HG02885 (cell line): ENCODE measurements at regions not wholly inside any gene's neighbourhood (a gene's known extent, or its start where the extent isn't known, plus 50 kb on each side); places are given as distances from the start of the nearest gene placed in this dataset.
"Not testable (repeated sequence)": the region's sequence is repeated elsewhere in the genome, so short reads cannot be mapped to it uniquely, and the experiment has no call there.

Experiments used
- ATAC-seq: cut with Tn5 transposase; IDR thresholded peaks from one replicate; pipeline ENCODE4 v1.9.1; 2021; ENCODE audit warnings: mild to moderate bottlenecking; ENCODE audit not compliant: unreplicated experiment, poor library complexity

DNA sequence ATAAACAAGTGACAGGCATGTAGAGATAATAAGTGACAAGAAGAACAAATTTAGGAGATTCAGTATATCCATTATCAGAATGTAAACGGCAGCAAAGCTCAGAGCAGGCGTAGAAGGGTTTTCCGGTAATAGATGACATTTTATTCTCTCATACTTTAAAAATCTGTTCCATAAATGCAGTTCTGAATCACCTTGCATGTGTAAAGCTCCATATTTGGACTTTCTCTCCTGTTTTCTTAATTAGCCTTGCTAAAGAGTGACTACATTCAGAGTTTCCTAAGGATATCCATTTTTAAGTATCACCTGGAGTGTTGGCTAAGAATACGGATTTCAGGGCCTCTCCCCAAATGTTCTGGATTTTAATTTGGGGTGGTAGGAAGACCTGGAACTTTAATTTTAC is 122.0 kb downstream of the SPP2 start:
- no peak for ATAC-seq

GRCh38 chr2:234172066-234172465 is 121.6 kb downstream of the SPP2 start:
- ATAC-seq, result no peak

GRCh38 chr2:234171666-234172065 is 121.2 kb downstream of the SPP2 start:
- ATAC-seq, result no peak

DNA sequence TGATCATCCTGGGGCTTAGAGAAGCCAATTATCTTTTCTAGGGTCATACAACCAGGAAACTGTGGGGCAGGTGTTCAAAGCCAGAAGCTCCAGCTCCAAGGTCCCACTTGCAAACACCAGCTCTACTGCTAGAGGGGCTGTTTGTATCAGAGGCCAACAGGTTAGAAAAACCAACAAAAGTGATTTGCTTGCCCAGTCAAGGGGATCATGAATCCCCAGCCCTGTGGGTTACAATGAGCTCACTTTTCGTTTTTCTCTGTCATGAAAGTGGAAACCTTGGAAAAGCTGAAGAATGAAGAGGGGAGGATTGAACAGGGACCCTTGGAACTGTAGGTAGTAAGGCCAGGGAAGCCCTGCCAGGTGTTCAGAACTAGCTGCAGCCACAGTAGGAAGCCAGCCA is 119.2 kb downstream of the SPP2 start:
- no peak for ATAC-seq

DNA sequence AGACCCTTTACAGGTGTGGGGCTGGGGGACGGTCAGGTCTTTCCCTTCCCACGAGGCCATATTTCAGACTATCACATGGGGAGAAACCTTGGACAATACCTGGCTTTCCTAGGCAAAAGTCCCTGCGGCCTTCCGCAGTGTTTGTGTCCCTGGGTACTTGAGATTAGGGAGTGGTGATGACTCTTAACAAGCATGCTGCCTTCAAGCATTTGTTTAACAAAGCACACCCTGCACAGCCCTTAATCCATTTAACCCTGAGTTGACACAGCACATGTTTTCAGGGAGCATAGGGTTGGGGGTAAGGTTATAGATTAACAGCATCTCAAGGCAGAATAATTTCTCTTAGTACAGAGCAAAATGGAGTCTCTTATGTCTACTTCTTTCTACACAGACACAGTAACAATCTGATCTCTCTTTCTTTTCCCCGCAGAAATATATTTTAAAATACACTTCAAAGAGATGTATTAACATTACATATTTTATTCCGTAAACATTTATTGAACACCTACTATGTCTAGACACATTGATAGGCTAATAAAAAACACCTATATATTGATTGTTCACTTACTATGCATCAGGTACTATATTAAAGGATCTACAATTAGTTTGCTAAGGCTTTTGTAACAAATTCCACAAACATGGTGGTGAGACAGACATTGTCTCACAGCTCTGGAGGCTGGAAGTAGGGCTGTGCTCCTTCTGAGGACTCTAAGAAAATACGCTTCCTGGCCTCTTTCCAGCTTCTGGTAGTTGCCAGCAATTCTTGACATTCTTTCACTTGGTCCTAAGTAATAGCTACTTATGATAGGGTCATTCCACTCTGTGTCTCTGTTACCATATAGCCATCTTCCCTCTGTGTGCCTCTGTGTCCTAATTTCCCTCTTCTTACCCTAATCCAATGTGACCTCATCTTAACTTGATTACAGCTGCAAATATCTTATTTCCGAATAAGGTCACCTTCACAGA is 118.4 kb downstream of the SPP2 start:
- not testable (repeated sequence) for ATAC-seq

DNA sequence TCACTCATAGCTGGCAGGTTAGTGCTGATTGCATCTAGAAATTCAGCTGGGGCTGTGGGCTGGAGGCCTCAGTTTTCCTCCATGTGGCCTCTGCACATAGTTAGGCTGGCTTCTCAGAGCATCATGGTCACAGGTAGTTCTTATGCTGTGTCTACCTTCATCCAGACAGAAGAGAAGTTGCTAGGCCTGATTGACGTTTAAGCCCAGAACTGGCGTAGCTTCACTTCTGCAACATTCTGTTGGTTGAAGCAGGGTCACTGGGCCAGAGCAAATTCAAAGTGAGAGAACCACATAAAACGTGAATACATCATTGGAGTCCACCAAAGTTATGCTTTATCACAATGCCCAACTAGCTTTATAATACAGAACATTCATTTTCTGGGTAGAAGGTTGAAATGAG is 116.0 kb downstream of the SPP2 start:
- no peak for ATAC-seq

DNA sequence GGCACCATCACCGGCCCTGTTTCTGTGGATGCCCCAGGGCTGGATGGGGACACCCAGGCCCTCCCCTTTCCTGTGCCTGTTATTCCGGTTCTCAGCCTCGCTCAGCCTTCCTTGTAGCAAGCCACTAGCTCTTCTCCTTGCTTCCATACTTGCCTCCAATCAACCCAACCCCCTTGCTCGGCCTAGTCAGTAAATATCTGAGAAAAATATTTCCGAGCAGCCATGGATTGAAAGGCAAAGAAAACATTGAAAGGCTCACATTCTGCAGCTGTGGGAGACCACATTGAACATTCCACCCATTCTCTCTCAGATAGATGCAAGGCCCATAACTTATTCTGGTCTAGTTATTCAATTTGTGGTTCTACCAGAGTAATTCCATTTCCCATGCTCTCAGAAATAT is 114.9 kb downstream of the SPP2 start:
- no peak for ATAC-seq

- no peak for ATAC-seq
These were observed 114.3 kb downstream of the SPP2 start for GRCh38 chr2:234164493-234165413.

DNA sequence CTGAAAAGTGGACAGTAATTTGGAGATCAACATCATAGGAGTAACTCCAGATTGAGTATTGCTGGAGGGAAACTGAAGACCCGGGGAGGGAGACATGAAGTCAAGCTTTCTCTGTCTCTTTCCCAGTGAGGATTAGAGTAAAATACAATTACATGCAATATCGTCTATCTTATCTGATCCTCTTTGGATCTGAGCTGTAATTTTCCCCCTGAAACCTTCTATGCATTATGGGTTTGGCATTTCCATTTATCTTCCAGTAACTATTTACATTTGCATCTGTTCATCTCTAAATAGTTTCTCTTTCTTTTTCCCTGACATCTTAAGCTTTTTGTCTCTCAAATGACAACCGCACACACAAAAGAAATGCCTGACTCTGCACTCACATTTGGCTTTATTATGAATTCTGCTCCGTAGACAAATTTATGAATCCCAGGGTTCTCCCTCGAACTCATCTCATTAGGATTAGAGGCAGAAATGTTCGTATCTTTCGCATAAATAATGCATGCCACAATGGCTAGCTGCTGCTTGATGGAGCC is 113.1 kb downstream of the SPP2 start:
- no peak for ATAC-seq

GRCh38 chr2:234162861-234163260 is 112.4 kb downstream of the SPP2 start:
- no peak for ATAC-seq

DNA sequence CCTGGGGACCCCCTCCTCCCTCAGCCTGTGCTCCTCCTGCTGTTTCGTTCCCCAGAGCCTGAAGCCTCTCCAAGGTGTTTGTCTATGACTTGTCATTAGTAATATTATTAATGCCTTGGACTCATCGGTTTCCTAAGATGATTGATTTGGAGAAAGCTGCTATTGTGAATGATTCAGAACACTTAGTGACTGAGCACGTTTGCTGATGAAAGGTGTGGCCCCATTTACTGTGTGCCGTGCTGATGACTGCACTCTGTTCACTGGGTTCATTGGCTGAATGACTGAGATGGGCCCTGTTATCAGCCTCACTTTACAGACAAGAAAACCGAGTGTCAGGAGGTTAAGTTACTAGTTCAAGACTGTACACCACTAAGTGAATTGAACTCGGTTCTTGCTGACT is 111.4 kb downstream of the SPP2 start:
- no peak for ATAC-seq

DNA sequence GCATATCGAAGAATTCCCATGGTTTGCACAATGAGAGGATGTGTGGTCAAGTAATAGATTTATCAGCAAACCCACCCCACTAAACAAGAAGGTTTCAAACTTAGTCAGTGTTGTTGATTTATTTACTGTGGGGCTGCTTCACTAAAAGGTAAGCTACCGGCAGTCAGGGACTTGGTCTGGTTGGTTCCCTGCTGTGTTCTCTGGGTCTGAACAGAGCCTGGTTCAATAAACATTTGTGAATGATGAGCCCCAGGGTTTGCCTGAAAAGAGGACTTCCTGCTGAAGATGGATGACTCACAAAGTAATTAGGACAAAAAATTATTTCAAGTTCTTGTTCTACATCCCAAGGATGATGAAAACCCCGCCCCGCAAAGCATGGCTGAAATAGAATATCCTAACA is 108.3 kb downstream of the SPP2 start:
- ATAC-seq, result no peak

DNA sequence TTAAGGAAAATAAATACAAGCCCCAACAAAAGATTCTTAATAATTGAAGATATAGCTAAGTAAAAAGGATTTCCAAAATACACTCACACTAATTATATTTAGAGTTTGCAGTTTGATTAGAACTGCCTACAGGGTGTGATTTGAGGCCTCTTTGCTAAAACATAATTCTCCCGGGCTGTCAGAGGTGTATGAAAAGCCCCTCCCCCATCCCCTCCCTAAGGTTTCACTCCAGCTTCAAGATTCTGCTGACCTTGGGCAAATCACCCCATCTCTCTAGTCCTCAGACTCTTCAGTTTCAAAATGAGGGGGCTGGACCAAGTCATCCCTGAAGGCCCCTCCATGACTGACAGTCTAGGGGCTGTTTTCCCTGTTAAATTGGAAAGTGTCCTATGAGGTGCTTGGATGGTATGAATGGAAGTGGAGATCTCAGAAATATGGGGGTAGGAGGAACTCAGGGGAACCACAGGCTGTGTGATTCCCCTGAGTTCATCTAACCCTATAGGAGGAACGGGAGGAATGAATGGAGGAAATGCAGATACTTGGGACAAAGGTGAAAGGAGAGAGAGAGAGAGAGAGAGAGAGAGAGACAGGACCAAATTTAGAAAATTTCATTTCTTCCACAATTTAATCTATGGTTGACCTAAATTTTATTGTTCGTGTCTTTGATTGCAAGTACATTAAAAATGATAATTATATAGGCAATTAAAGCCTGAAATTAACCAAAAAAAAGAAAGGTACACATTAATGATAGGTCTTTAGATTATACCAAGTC is 107.5 kb downstream of the SPP2 start:
- ATAC-seq, result no peak

GRCh38 chr2:234156326-234156725 is 105.8 kb downstream of the SPP2 start:
- no peak for ATAC-seq

GRCh38 chr2:234152835-234153234 is 102.3 kb downstream of the SPP2 start:
- ATAC-seq, result not testable (repeated sequence)

DNA sequence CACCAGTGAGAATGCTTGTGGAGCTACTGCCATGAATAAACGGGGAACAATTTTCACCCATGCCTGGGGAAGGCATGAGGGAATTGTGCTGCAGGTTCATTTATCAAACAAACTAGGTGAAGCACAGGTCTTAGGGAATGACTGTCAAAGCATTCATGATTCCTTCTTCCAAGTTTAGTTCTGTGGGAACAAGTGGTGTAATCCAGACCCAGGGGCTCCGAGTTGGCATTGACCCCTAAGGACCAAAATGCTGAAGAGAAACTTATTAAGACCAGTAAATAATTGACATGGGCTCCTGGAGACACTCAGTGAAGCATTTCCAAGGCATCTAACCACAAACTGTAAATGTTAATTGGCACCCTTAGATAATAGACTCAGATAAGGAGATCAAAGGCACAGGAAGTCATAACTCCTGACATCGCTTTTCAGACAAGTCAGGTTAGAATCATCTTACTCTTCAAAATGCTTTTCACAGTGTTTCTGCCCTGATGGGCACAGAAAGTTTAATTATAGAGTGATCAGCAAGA is 96.9 kb downstream of the SPP2 start:
- no peak for ATAC-seq

DNA sequence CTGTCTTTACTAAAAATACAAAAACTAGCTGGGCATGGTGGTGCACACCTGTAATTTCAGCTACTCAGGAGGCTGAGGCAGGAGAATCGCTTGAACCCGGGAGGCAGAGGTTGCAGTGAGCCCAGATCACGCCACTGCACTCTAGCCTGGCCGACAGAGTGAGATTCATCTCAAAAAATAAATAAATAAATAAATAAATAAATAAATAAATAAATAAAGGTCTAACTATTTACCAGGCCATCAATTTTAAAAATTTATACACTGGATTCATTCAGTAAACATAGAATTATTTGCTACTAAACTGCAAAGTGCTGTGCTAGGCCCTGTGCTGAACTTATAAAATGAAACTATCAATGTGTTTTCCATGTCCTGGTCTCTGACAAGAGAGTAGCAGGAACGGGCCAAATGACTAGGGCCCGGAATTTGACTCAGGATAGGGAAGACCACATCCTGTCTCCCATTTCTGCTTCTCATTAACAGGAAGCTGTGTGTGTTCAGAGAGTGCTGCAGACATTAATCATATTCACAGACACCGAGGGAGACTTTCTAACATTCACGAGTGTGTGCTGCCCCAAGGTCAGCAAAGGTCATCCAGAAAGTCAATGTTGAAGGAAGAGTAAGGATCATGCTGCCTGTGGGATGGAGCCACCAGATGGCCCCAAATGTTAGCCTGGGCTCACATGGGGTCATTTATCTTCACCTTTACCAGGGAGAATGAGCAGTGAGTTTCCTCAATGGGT is 95.8 kb downstream of the SPP2 start:
- ATAC-seq, result no peak

DNA sequence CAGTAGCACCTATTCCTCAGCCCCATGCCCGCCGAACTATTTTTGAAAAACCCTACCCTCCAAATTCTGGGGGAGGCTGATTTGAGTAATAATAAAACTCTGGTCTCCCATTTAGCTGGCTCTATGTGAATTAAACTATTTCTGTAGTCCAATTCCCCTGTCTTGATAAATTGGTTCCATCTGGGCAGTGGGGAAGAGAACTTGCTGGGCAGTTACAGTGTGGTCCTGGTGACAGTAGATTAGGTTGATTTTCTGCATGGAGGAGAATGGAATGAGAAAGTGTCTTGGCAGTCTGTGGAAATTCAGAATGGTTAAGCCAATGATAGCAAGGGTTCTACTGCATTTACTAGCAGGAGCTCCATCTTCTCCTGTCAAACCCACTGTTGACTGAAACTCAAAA is 95.0 kb downstream of the SPP2 start:
- ATAC-seq, result no peak

GRCh38 chr2:234145057-234145456 is 94.6 kb downstream of the SPP2 start:
- ATAC-seq, result no peak
